IPS DF 4.7 (cell line): ENCODE measurements at regions not wholly inside any gene's neighbourhood (a gene's known extent, or its start where the extent isn't known, plus 50 kb on each side); places are given as distances from the start of the nearest gene placed in this dataset.

Source experiments
- DNase-seq: peaks from one replicate; pipeline ENCODE4 v3.0.0-alpha.2; 2013; ENCODE audit warnings: low spot score; ENCODE audit errors: extremely low read depth

DNA sequence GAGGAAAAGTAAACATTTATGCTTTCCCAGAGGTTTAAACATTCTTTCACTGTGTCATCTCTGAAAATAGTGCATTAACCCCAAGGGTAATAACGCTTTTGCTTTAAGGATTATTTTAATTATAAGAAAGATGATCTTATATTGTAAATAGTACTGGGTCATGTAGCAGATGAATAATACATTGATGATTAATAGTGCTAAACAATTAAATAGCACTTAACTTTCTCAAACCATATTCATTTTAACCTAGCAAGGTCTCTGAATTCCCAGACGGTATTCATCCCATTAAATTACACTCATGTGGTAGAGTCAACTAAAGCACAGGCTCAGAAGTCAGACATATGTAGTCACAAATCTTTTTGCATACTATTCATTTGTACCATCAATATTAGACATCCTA, 115.6 kb upstream of the FAR2 start:
- no peak for DNase-seq

DNA sequence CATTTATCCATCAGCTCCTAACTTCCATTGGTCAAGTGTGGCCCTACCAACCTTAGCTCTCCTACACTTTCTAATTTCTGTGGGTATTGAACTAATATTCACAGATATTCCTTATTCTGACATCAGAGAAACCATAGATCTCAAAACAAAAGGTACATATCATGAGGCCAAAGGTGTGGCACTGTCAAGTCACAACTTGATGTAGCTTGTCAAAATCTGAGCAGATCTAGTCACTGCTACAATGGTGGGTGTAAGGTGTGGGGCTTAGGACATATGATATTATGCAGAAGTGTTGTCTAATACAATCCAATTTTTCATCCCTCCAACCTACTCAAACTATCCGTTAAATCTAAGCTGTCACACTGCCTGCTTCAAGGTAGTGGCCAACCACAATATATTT, 114.0 kb upstream of the FAR2 start:
- no peak for DNase-seq

DNA sequence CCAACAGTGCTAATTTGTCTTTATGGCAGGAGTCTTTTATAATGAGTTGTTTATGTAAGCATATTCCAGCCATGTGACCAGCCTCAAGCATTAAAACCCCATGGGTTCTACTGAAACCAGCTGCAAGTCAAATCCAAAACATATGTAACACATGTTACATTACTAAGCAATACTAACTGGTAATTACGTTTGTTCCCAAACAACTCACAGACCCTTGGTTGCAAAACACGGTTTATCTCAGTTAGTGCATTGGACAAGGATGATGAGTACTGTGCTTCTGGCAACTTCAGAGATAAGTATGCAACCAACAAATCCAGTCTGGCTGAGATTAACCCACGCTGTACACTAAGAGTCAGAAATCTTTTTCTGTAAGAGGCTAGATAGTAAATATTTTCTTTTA, 110.1 kb upstream of the FAR2 start:
- DNase-seq, result no peak

DNA sequence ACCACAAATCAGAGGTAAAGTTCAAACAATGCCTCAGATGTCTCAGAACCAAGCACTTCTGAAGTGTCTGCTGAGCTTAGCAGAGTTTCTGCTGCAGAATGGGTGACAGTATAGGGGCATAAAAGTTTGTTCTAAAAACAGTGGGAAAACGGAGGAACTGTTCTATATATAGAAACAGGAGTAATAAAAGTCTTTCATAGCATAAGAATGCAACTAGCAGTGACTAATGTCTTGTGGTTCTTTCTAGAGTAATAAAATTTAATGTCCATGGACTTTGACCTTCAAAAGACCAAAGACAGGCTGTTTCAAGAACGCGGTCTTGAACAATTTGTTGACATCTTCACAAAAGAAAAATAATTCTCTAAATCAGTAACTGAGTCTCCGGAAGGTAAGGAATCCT, 107.5 kb upstream of the FAR2 start:
- DNase-seq, result no peak

DNA sequence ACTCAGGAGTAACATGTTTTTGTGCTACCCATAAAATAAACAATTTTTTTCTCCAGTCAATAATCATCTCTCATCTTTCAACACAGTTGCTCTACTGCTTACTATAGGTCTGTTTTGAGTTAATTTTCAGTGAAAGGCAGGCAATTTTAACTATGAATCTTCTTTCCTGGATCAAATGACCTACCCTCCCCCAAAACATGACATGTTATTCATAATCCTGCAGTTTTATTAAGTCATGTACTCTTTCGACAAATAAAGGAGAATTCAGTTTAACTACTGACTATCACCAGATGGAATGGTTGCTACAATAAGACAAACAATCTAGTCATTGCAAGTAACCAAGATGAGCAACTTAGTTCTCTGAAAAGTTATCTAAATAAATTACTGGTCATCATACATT, 106.0 kb upstream of the FAR2 start:
- DNase-seq, result no peak

DNA sequence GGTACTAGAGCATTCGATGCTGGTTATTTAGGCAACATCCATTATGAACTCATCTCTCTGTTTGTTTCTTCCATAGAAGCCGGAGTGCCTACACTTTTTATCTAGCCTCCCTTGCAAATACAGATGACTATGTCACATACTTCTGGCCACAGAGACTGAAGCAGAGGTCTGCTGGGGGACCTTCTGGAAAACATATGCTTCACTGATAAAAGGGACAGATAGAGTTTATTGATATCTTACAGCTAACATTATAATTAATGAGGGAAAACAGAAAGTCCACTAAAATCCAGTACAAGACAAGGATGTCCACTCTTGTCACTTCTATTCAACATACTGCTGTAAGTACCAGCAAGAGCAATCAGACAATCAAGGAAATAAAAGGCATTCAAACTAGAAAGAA, 104.3 kb upstream of the FAR2 start:
- no peak for DNase-seq

DNA sequence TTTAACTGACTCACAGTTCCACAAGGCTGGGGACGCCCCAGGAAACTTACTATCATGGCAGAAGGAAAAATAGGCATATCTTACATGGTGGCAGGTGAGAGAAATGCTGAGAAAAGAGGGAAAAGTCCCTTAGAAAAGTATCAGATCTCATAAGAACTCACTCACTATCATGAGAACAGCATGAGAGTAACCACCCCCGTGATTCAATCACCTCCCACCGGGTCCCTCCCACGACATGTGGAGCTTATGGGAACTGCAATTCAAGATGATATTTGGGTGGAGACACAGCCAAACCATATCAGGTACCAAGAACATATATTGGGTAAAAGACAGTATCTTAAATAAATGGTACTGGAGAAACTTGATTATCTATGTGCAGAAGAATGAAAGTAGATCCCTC, 100.3 kb upstream of the FAR2 start:
- no peak for DNase-seq

DNA sequence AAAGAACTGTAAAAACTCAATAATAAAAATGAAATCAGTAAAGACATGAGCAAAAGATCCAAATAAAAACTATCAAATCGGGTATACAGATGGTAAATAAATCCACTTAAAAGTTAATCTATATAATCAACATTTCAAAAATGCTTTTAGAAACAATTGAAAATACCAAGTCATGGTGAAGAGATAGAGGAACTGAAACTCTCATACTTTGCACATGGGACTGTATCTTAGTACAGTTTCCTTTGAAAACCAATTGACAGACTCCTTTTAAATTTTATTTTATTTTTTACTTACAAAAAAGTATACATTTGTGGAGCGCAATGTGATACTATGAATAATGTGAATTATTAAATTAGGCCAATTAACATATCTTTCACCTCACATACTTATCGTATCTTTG, 98.6 kb upstream of the FAR2 start:
- no peak for DNase-seq

DNA sequence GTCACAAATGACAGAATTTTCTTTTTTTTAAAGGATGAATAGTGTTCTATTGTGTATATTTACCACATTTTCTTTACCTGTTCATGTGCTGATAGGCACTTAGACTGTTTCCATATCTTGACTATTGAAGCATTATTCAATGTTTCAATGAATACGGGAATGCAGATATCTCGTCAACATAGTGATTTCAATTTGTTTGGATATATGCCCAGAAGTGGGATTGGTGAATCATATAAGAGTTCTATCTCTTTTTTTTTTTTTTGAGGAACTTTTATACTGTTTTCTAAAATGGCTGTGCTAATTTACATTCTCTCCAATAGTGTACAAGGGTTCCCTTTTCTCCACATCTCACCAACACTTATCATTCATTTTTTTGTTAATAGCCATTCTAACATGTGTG, 97.9 kb upstream of the FAR2 start:
- no peak for DNase-seq

DNA sequence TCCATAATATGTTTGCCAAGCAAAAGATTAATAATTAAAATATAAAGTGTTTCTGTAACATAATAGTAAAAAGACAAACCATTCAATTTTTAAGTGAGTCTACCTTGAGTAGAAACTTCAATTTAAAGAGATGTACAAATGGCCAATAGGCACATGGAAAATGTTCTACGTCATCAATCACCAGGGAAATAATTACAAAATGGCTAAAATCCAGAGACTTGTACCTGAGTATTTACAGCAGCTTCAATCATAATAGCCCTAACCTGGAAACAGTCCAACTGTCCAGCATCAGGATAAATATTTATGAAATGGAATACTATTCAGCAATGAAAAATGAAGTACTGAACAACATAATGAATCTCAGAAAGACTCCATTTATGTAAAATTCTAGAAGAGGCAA, 95.5 kb upstream of the FAR2 start:
- no peak for DNase-seq

DNA sequence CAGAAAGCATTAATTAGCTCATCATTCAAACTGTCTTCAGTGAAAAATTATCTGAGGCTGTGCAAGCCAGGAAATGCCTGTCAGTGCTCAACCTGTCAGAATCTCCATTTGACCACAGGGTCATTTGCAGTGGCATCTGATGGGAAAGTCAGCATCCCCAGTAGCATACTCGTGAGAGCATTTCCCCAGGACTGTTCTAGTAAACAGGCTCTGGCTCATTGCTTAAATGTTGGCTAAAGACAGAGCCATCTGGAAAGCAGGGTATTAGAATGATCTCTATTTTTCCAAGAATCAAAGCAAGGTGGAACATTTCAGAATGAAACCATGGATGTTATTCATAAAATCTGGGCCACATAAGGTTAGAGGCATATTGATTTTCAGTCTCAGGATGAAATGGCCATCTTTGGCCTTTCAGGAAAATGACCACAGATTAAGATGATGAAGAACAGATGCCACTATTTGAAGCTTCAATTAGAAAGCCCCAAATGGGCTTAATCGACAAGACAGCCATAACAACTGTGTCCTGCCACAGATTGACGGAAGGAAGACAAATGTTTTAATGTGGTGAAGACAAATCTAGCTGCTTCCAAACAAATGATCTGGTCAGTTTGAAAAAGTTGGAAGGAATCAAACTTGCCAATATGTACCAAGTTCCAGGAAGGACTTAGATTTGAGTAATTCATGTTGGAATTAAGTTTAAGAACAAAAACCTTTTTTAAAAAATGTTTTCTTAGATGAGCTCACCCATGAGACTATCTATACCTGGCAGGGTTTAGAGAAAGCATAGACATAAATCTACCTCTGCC, 94.0 kb upstream of the FAR2 start:
- no peak for DNase-seq

DNA sequence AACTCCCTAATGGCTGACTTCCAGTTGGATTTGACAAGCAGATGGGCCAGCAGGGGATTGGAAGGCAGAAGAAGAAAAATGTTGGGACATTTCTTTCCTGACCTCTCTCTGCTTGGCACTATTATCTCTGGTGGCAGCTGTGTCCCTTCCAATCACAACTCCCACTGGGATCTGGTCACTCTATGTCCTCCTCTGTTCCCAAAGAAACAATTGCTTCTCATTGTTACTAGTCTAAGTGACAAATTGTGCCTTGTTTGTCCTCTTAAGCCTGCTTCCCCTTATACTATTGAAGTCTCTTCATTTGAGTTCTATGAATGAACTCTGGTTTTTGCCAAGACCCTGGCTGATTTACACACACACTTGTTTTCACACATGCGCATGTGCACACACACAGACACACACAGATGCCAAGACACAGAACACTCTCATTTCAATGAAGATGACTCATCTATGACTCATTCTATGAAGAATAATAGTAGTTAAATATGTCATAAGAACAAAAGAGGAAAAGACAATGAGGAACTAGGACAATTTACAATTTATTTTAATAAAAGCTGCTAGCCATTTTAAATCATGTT, 83.0 kb upstream of the FAR2 start:
- no peak for DNase-seq

DNA sequence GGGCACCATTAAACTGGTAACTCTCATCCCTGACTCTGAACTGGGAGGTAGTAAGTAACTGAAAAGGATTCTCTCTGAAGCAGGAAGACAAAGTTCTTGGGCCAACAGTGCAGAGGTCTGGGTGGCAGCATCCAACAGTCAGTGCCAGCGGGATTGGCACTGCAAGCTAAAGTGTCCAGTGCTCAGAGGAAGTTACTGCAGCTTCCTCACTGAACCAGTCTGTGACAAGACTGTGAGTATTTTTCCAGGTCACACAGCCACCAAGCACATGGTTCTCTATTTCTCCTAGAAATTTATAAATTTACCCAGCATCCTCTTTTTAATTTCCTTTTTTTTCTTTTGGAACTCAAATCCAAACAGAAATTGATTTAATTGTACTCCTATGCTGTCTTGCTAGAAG, 81.6 kb upstream of the FAR2 start:
- DNase-seq, result no peak

DNA sequence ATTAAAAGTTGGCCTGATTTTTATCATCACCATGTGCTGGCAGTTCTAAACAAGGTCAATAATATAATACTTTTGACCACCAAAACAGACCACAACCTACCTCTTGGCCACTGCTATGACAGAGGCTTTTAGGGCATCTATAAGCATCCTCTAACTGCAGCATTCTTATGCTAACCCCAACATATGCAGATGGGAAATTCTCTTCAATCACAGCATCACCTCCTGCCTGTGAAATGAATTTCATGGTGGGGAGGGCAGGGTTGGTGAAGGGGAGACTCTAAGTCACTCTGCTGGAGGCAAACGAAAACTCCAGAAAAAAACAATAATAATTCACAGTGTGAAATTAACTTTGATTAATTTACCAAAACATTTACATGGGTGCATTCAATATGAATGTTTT, 78.8 kb upstream of the FAR2 start:
- DNase-seq, result no peak

DNA sequence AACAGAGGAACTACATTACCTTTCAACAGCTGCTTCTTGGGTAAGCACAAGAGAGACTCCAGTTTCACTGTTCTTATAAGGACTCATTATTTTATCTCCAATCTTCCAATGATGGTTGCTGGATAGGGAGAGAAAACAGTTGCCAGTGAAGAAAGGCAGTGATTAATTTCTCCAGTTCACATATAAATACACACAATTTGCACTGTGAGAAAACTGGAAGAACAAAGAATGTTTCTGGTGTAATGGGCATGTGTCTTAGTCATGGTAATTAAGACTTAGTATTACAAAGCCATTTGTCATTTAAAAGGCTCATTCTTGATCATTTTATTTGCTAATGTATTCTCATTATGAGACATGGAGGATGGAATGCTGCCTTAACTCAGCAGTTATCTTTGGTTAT, 78.0 kb upstream of the FAR2 start:
- DNase-seq, result no peak

DNA sequence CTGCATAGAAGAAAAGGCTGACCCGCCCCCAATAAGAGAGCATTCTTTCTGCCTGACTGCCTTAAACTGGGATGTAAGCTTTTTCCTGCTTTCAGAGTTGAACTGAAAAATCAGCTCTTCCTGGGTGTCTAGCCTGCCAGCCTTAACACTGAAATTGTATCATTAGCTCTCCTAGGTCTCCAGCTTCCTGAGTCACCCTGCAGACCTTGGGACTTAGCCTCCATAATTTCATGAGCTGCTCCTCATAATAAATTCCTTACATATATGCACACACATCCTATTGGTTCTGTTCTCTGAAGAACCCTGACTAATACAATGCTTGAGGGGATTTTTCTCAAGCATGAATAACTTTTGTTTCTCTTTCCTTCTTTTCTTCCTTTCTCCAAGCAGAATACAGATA, 76.4 kb upstream of the FAR2 start:
- DNase-seq, result no peak

DNA sequence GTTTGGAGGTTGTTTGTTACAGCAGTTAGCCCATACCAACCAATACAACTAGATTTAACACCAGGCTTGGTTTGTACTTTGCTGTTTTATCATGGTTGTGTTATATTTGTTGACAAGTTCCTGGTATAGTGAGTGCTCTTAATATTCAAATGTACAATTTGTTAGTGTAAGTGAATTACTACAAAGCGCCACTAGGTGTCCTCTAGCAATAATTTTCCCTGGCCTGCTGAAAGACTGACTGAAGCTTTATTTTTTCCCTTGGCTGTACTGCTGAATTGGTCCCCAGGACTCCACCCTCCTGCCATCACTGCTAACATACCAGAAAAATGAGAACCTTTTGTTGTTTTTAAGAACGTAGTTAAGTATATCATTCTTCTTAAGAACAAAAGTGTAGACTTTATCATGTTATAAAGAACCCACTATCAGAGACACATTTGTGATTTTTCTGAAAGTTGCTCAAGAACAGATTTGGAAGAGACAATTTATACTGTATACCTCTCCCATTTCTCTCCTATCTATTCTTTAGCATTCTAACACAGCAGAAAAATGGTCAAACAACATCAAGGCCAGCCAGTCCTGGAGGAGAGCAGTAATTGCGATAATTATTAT, 75.3 kb upstream of the FAR2 start:
- no peak for DNase-seq

DNA sequence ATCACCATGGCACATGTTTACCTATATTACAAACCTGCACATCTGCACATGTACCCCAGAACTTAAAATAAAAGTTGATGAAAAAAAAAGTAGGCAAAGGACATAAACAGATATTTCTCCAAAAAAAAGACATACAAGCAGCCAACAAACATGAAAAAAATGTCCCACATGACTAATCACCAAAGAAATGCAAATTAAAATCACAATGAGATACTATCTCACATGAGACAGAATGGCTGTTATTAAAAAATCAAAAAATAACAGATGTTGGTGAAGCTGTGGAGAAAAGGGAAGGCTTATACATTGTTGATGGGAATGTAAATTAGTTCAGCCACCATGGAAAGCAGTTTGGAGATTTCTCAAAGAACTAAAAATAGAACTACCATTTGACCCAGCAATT, 68.0 kb upstream of the FAR2 start:
- no peak for DNase-seq

DNA sequence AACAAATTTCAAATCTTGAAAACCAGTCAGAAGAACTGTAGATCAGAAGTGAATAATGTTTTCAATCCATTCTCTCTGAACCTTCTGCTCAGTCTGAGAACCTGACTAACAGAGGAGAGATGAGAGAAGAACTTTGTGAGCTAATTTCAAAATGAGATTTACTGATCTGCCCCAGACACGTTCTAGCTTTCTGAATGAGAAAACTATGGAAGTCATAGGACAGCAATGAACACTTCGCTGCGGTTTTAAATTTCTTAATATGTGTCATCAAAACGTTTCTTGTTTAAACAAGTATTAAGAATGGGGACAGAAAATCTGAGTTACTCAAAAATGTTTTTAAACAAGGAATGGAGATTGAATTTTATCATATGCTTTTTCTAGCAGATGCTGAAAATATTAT, 66.6 kb upstream of the FAR2 start:
- DNase-seq, result no peak

DNA sequence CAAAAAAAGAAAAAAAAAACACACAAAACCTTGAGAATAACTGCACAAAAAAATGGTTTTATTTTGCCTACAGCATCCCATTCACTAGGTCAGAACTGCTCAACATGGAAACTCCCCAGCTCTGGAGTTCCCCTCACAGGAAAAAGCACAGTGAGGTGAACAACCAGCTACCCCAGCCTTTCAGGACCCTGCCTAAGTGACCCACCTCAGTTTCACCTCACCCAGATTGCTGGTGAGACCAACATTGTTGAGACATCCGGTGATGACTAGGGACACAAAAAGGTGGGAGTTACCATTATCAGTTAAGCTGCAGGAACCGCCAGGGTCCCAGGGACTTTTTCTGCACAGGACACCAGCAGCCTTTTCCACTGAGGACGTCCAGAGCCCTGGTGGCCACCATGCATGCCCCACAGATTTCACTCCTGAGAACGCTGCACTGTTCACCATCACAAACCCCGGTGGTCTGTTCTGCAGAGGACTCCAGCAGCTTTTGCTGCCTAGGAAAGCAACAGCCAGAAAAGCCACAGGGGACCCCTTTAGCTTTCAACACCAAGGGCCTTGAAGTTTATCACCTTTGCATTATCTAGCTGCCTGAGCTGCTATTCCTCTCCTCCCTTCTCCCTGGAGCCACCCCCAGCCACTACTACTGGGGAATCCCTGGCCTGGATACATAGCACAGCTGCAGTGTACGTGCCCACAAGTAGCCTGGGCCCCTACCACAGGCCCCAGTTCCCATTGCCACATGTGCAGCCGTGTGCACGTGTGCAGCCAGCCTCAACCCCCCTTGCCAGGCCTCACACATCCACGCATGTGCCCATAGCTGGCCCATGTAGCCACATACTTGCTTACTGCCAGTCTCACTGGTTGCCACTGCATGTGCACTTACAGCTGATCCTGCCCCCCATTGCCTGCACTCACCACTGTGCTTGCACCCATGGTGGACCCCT, 62.5 kb upstream of the FAR2 start:
- no peak for DNase-seq

DNA sequence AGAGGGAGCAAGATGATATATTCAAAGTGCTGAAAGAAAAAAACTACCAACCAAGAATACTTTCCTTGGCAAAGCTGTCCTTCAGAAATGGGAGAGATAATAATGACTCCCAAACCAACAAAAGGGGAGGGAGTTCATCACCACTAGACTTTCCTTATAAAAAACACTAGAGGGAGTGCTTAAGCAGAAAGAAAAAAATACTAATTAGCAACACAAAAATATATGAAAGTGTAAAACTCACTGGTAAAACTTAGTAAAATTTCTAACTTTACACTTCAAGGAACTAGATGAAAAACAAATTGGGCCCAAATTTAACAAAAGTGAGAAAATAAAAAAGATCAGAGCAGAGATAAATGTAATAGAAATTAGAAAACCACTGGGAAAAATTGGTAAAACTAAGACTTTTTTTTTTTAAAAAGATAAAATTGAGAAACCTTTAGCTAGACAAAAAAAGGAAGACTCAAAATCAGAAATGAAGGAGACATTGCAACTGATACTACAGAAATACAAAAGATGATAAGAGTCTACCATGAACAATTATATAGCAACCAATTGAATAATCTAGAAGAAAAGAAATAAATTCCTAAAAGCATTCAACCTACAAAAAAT, 60.4 kb upstream of the FAR2 start:
- DNase-seq, result no peak
